Body of pancreas (tissue), 4 donors: ENCODE measurements at regions not wholly inside any gene's neighbourhood (a gene's known extent, or its start where the extent isn't known, plus 50 kb on each side); places are given as distances from the start of the nearest gene placed in this dataset.
A peak's percentile ranks its signal among the peaks of the same experiment; 100 is the strongest.

Experiments
- ATAC-seq: fragments of 150-250 bp; one replicate; pipeline ENCODE4 v1.9.1; 2016
- DNase-seq, 4 donors: peaks; one replicate each; pipeline ENCODE4 v3.0.0-alpha.2; 2019
- H3K27ac ChIP-seq, 4 donors: fragments of 200-600 bp; sonication (generic); 1 replicate in 3 of 4; 2 replicates in 1 of 4; pipeline versions ENCODE4 v1.5.1 to v1.6.1; 2016 to 2019; ENCODE audit warnings: mild to moderate bottlenecking in 1 of 4, mixed read lengths in 1 of 4, moderate library complexity in 1 of 4
- H3K27me3 ChIP-seq, 2 donors: fragments of 200-600 bp; sonication (generic); one replicate each; pipeline ENCODE4 v1.6.0; 2016; ENCODE audit warnings: mild to moderate bottlenecking in 1 of 2
- H3K36me3 ChIP-seq, 2 donors: fragments of 200-600 bp; sonication (generic); replicated peaks in 1 of 2; 2 replicates each; pipeline ENCODE4 v1.5.1; 2016; ENCODE audit warnings: low read depth in 2 of 2; ENCODE audit not compliant: insufficient read depth in 1 of 2
- H3K4me1 ChIP-seq: fragments of 200-600 bp; sonication (generic); one replicate; pipeline ENCODE4 v1.6.0; 2016
- H3K4me3 ChIP-seq, 2 donors: fragments of 200-600 bp; sonication (generic); 1 replicate in 1 of 2; 2 replicates in 1 of 2; pipeline ENCODE4 v1.5.1; 2016 to 2019
- H3K9me3 ChIP-seq, 3 donors: fragments of 200-600 bp; sonication (generic); 1 replicate in 2 of 3; 2 replicates in 1 of 3; pipeline ENCODE4 v1.5.1; 2016
- CTCF ChIP-seq, 7 experiments: fragments of 450-650 bp in 4 of 7; fragments of 200-600 bp in 3 of 7; sonication (generic) in 3 of 7; IDR thresholded peaks; one replicate each; pipeline ENCODE4 v1.5.1; 2016 to 2019; ENCODE audit warnings: antibody characterized with exemption in 7 of 7
- POLR2A ChIP-seq, 3 donors: fragments of 450-650 bp; IDR thresholded peaks; one replicate each; pipeline ENCODE4 v1.6.1; 2016; ENCODE audit warnings: antibody characterized with exemption in 3 of 3, mild to moderate bottlenecking in 2 of 3
- WGBS, 2 donors: methylation state at CpG; one replicate each; pipeline ENCODE4 v1.1.5; 2017; 5-methylcytosine and 5-hydroxymethylcytosine counted together
- intact Hi-C: fragments of 100-400 bp; cut with DNase I; formaldehyde crosslinking; loops from one replicate; pipeline ENCODE4 v1.15.1; 2023

- Histone ChIP-seq H3K27me3 (no peaks in the 10 kb centered on the region), H3K4me1 (no peaks in the 10 kb centered on the region), H3K27ac (no peak overlapping the region), H3K9me3 (no peaks in the 10 kb centered on the region), H3K36me3 (no peaks in the 10 kb centered on the region), H3K4me3 (no peak overlapping the region)
- no peak for DNase-seq
- WGBS, 2 donors, result 34% methylated on average over 3 of the region's 3 CpGs; no CpG with 5 or more reads in 1 of the 2 donors
- no peak for ATAC-seq
- no peak for TF ChIP-seq CTCF (IDR thresholded peaks at IDR 0.05)
- no peak for TF ChIP-seq POLR2A (IDR thresholded peaks at IDR 0.05)
- intact Hi-C loops, result no loop called here
Observed at GRCh38 chr11:112817376-112817775, 143.8 kb upstream of the NCAM1 start.

DNA sequence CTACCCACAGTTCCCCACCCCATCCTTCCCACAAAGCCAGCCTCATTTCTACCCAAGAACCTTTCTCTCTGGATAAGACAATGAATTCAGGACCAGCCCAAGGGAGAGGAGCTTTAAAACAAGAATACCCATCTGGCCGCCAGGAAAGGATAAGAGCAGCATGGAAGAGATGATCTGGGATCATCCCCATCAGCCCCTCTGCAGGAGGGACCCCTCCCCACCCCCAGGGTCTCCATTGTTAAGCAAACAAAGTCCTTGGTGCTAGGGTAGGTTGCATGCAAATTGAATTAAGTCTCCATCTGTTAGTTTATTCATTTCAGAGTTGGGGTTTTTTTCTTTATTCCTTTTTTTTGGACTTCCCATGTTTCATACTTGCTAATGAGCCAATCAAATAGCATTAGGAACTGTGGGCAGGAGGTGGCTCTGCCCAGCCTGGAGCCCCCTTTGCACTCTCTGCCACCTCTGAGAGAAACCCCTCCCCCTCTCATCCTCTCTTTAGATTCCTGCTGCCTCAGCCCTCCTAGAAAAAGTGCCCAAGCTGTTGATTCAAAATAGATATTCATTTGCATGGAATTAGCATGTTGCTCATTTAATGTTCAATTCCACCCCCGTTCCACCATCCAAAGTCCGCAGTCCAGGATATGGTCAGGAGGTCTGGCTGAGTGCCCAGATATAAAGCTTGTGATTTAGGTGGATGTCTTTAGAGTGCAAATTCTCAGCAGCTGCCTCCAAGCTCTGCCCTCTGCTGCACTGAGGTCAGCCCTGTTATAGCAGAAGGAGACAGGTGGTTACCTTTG, 138.5 kb upstream of the NCAM1 start:
- 21 to 22% methylated on average over 3 of the region's 3 CpGs for WGBS, 2 donors
- intact Hi-C loops, result no loop called here
- no peak overlapping the region for H3K4me3 ChIP-seq

DNA sequence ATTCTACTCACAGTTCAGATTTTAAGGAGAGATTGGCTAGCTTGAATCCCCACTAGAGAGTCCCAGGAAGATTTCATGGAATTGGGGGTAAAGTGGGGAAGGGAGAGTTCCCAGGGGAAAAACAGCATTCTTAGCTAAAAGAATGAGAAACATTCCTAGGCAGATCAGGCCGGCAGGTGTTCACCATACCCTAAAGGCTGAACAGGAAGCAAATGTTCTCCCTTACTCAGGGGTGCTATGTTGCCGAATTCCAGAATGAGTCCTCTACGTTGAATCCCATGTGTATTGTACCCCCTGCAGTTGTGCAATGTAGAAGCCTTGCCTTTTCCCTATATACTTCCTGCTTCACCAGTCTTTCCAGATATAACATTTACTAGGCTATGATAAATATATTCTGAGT, 135.2 kb upstream of the NCAM1 start:
- Histone ChIP-seq H3K36me3 (no peaks in the 10 kb centered on the region), H3K4me3 (no peak overlapping the region), H3K9me3 (no peaks in the 10 kb centered on the region), H3K27ac (no peak overlapping the region), H3K4me1 (no peaks in the 10 kb centered on the region), H3K27me3 (no peaks in the 10 kb centered on the region)
- intact Hi-C loops, result no loop called here
- DNase-seq (no peak), ATAC-seq (no peak)
- WGBS, 2 donors, result 35 to 38% methylated on average over 3 of the region's 3 CpGs
- TF ChIP-seq CTCF (IDR thresholded peaks at IDR 0.05), result no peak

More for the DNA sequence above, 138.5 kb upstream of the NCAM1 start:
- H3K9me3 ChIP-seq, result no peaks in the 10 kb centered on the region
- no peaks in the 10 kb centered on the region for H3K36me3 ChIP-seq
- H3K27ac ChIP-seq, result no peak overlapping the region
- TF ChIP-seq CTCF (IDR thresholded peaks at IDR 0.05) (no peak), POLR2A (IDR thresholded peaks at IDR 0.05) (no peak)
- H3K27me3 ChIP-seq, result no peaks in the 10 kb centered on the region
- H3K4me1 ChIP-seq, result no peaks in the 10 kb centered on the region
- DNase-seq (peak in 1 of 4 donors; percentile 15), ATAC-seq (no peak)

- Histone ChIP-seq H3K36me3 (no peaks in the 10 kb centered on the region), H3K4me3 (no peak overlapping the region), H3K27ac (no peak overlapping the region), H3K4me1 (no peaks in the 10 kb centered on the region), H3K27me3 (no peaks in the 10 kb centered on the region), H3K9me3 (no peaks in the 10 kb centered on the region)
- no peak for TF ChIP-seq POLR2A (IDR thresholded peaks at IDR 0.05)
- no peak for TF ChIP-seq CTCF (IDR thresholded peaks at IDR 0.05)
- DNase-seq, result no peak
- intact Hi-C loops, result no loop called here
- no peak for ATAC-seq
- 67 to 68% methylated on average over 1 of the region's 1 CpG for WGBS, 2 donors
Observed at GRCh38 chr11:112826788-112827187, 134.4 kb upstream of the NCAM1 start.

DNA sequence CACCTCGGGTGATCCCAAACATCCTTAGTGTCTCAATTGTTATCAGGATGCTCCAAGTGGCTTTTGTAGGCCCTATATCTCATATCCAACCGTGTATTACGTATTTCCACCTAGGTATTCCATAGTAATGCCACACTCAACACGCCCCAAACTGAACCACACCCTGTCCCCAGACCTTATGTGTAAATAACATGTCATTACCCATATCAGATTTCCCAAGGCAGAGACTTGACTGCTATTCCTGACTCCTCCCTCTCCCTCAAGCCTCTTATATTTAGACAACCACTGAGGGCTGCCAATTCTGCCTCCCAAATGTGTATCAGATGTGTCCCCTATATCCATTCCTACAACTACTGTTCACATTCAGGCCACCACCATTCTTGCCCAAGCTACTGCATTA, 132.8 kb upstream of the NCAM1 start:
- TF ChIP-seq CTCF (IDR thresholded peaks at IDR 0.05) (no peak), POLR2A (IDR thresholded peaks at IDR 0.05) (no peak)
- intact Hi-C loops, result no loop called here
- H3K36me3 ChIP-seq, result no peaks in the 10 kb centered on the region
- H3K4me3 ChIP-seq, result no peak overlapping the region
- DNase-seq (no peak), ATAC-seq (no peak)
- no peaks in the 10 kb centered on the region for H3K27me3 ChIP-seq
- H3K9me3 ChIP-seq, result no peaks in the 10 kb centered on the region
- no peaks in the 10 kb centered on the region for H3K4me1 ChIP-seq
- WGBS, 2 donors, result 62 to 63% methylated on average over 4 of the region's 4 CpGs
- H3K27ac ChIP-seq, result no peak overlapping the region
